GM12878 (cell line): ENCODE measurements at regions not wholly inside any gene's neighbourhood (a gene's known extent, or its start where the extent isn't known, plus 50 kb on each side); places are given as distances from the start of the nearest gene placed in this dataset.

Experiments used
- ATAC-seq: fragments of 200-7000 bp; cut with Tn5 transposase; 3 replicates; pipeline ENCODE4 v1.9.1; 2020; ENCODE audit warnings: mild to moderate bottlenecking, moderate library complexity
- BruUV-seq: library from RNA; stranded (reverse); fragments of 400-500 nt; replicated peaks from 2 replicates; lab custom pipeline; 2021; lab: Mats Ljungman, UMichigan
- CTCF ChIA-PET: fragments of 300-600 bp; sonication (Branson Sonifier 250); formaldehyde crosslinking; extraction: SDS; loops from one replicate; lab custom pipeline; 2021; ENCODE audit warnings: inconsistent platforms; lab: Yijun Ruan, JAX
- POLR2A ChIA-PET: fragments of 350-600 bp; formaldehyde crosslinking; extraction: SDS; loops from one replicate; lab custom pipeline; 2021; ENCODE audit warnings: inconsistent platforms; lab: Charles Lee
- RAD21 ChIA-PET: fragments of 300-600 bp; sonication (Branson Sonifier 250); formaldehyde crosslinking; loops from one replicate; lab custom pipeline; 2023; ENCODE audit warnings: antibody characterized with exemption; ENCODE audit not compliant: unreplicated experiment; lab: Charles Lee
- SMC1A ChIA-PET: fragments of 300-600 bp; sonication (Branson Sonifier 250); formaldehyde crosslinking; loops from one replicate; lab custom pipeline; 2023; ENCODE audit not compliant: unreplicated experiment, uncharacterized antibody; lab: Charles Lee
- DNase-seq: peaks from one replicate; pipeline ENCODE4 v3.0.0-alpha.2; 2011; ENCODE audit warnings: low read depth, low spot score
- FAIRE-seq: peaks from 3 replicates; lab custom pipeline; 2011; peaks lifted over from hg19 to GRCh38; lab: Jason Lieb, UNC
- H2AFZ ChIP-seq: 2 replicates; pipeline ENCODE4 v1.6.0; 2011; ENCODE audit warnings: low read depth, low read length, control low read depth; ENCODE audit not compliant: control insufficient read depth
- H3K27ac ChIP-seq: 2 replicates; pipeline ENCODE4 v1.5.1; 2011; ENCODE audit warnings: control low read depth; ENCODE audit not compliant: control insufficient read depth, insufficient read depth
- H3K27me3 ChIP-seq, 2 experiments: replicated peaks in 1 of 2; 2 replicates each; pipeline versions ENCODE4 v1.6.0 to v1.6.1; 2011; ENCODE audit warnings: low read length in 1 of 2; ENCODE audit not compliant: control insufficient read depth in 2 of 2, insufficient read depth in 2 of 2
- H3K36me3 ChIP-seq, 2 experiments: 2 replicates each; pipeline ENCODE4 v1.5.1; 2011; ENCODE audit warnings: low read length in 1 of 2; ENCODE audit not compliant: control insufficient read depth in 2 of 2, insufficient read depth in 2 of 2
- H3K4me1 ChIP-seq: 2 replicates; pipeline ENCODE4 v1.6.1; 2011; ENCODE audit warnings: mild to moderate bottlenecking, low read length, moderate library complexity, mixed read lengths; ENCODE audit not compliant: control insufficient read depth, insufficient read depth
- H3K4me2 ChIP-seq: 2 replicates; pipeline ENCODE4 v1.6.0; 2011; ENCODE audit warnings: control low read depth; ENCODE audit not compliant: control insufficient read depth, insufficient read depth
- H3K4me3 ChIP-seq: fragments of 200-600 bp; sonication (generic); 2 replicates; pipeline ENCODE4 v1.5.1; 2016
- H3K79me2 ChIP-seq: 2 replicates; pipeline ENCODE4 v1.6.0; 2011; ENCODE audit warnings: low read length; ENCODE audit not compliant: control insufficient read depth, insufficient read depth
- H3K9ac ChIP-seq: 2 replicates; pipeline ENCODE4 v1.8.0; 2011; ENCODE audit warnings: low read length, control low read depth, mixed read lengths; ENCODE audit not compliant: control insufficient read depth, insufficient read depth
- H3K9me3 ChIP-seq: replicated peaks from 3 replicates; pipeline ENCODE4 v1.5.1; 2011; ENCODE audit warnings: mild to moderate bottlenecking, low read length; ENCODE audit not compliant: control insufficient read depth, insufficient read depth
- H4K20me1 ChIP-seq: 2 replicates; pipeline ENCODE4 v1.6.0; 2011; ENCODE audit not compliant: control insufficient read depth, insufficient read depth
- BCL11A ChIP-seq: IDR thresholded peaks from 2 replicates; pipeline ENCODE4 v1.6.1; 2011; ENCODE audit warnings: low read depth, low read length
- BCL3 ChIP-seq: IDR thresholded peaks from 2 replicates; pipeline ENCODE4 v1.6.1; 2011; ENCODE audit warnings: borderline replicate concordance, low read depth, mild to moderate bottlenecking, moderate library complexity, low read length; ENCODE audit not compliant: insufficient read depth, poor library complexity, severe bottlenecking
- BRCA1 ChIP-seq: IDR thresholded peaks from 2 replicates; pipeline ENCODE4 v1.6.1; 2011; ENCODE audit warnings: low read depth, low read length, improper control_type of control experiment
- ETV6 ChIP-seq, 2 experiments: fragments of 450-650 bp in 1 of 2; IDR thresholded peaks in 1 of 2; conservative IDR thresholded peaks in 1 of 2; 2 replicates each; pipeline ENCODE4 v1.6.1; 2014; ENCODE audit warnings: antibody characterized with exemption in 1 of 2, borderline replicate concordance in 1 of 2, low read depth in 1 of 2, mild to moderate bottlenecking in 1 of 2, moderate library complexity in 1 of 2
- IRF5 ChIP-seq: fragments of 450-650 bp; IDR thresholded peaks from 2 replicates; pipeline ENCODE4 v1.6.1; 2017; ENCODE audit warnings: borderline replicate concordance
- KAT2A ChIP-seq: conservative IDR thresholded peaks from 2 replicates; pipeline ENCODE4 v1.6.1; 2011; ENCODE audit warnings: low read depth, low read length; ENCODE audit not compliant: control insufficient read depth
- MTA3 ChIP-seq: IDR thresholded peaks from 2 replicates; pipeline ENCODE4 v1.6.1; 2012; ENCODE audit warnings: low read length, inconsistent platforms, borderline replicate concordance
- RAD21 ChIP-seq: IDR thresholded peaks from 2 replicates; pipeline ENCODE4 v1.6.1; 2011; ENCODE audit warnings: mild to moderate bottlenecking, low read depth, low read length, moderate library complexity; ENCODE audit not compliant: insufficient read depth
- SMAD5 ChIP-seq: IDR thresholded peaks from 2 replicates; pipeline ENCODE4 v1.6.1; 2016; ENCODE audit warnings: antibody characterized with exemption, low read depth
- SMARCA5 ChIP-seq: fragments of 450-650 bp; IDR thresholded peaks from 2 replicates; pipeline ENCODE4 v1.6.1; 2017; ENCODE audit warnings: mild to moderate bottlenecking
- TCF3 ChIP-seq: IDR thresholded peaks from 2 replicates; pipeline ENCODE4 v1.6.1; 2012; ENCODE audit warnings: low read depth, mild to moderate bottlenecking, low read length, borderline replicate concordance; ENCODE audit not compliant: insufficient read depth
- WRNIP1 ChIP-seq: IDR thresholded peaks from 2 replicates; pipeline ENCODE4 v1.6.1; 2011; ENCODE audit warnings: low read depth, low read length, improper control_type of control experiment, borderline replicate concordance
- WGBS: methylation state at CpG from one replicate; pipeline ENCODE4 v1.1.6; 2016; ENCODE audit warnings: low lambda C conversion rate; ENCODE audit not compliant: insufficient replicate concordance, insufficient coverage; ENCODE audit errors: missing lambda C conversion rate; 5-methylcytosine and 5-hydroxymethylcytosine counted together
- in situ Hi-C: fragments of 300-500 bp; cut with MboI; formaldehyde crosslinking; loops from 9 replicates; pipeline ENCODE4 v1.14.3; 2018; ENCODE audit warnings: mixed read lengths
- intact Hi-C: fragments of 100-400 bp; cut with micrococcal nuclease; formaldehyde crosslinking; loops from one replicate; pipeline ENCODE4 v1.14.2; 2022; ENCODE audit not compliant: unreplicated experiment
- TF ChIP-seq, protein P1 (sequence below): IDR thresholded peaks from 2 replicates; pipeline ENCODE4 v1.6.1; 2012; ENCODE audit warnings: low read depth, low read length, improper control_type of control experiment

DNA sequence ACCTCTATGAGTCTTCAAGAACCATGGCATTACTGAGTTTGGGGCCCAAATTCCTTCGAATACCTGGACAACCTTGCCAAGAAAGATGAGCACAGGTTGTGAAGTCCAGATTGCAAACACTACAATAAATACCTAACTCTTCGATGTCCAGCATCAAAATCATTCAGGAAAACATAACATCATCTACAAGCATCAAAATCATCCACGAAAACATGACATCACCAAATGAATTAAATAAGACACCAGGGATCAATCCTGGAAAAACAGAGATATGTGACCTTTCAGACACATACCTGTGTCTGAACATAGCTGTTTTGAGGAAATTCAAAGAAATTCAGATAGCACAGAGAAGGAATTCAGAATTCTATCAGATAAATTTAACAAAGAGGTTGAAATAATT is 262.0 kb upstream of the KITLG start:
- intact Hi-C loops = no loop called here
- Histone ChIP-seq H3K4me3 (no peak overlapping the region), H3K9me3 (no peaks in the 10 kb centered on the region; the same call in 2 of the 3 replicates), H3K9ac (no peak overlapping the region), H2AFZ (no peak overlapping the region), H3K4me1 (no peaks in the 10 kb centered on the region), H3K36me3 (no peaks in the 10 kb centered on the region), H3K79me2 (no peaks in the 10 kb centered on the region)
- CTCF ChIA-PET = interaction anchor here (0.7 kb wide), 1 partner anchor 38 kb away, joined by 3 read pairs; no protein-coding TSS in a partner anchor
- ATAC-seq = no peak
- BruUV-seq = no TSS peak
- RAD21 ChIA-PET = no interaction called here
- POLR2A ChIA-PET = no interaction called here
- TF ChIP-seq, protein P1, sequence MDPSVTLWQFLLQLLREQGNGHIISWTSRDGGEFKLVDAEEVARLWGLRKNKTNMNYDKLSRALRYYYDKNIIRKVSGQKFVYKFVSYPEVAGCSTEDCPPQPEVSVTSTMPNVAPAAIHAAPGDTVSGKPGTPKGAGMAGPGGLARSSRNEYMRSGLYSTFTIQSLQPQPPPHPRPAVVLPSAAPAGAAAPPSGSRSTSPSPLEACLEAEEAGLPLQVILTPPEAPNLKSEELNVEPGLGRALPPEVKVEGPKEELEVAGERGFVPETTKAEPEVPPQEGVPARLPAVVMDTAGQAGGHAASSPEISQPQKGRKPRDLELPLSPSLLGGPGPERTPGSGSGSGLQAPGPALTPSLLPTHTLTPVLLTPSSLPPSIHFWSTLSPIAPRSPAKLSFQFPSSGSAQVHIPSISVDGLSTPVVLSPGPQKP = no peak
- TF ChIP-seq MTA3 (no peak), BCL3 (no peak), KAT2A (no peak), TCF3 (no peak), SMAD5 (no peak), BRCA1 (no peak), SMARCA5 (no peak), IRF5 (no peak), ETV6 (conservative IDR thresholded peaks at IDR 0.05 in 1 of 2, IDR thresholded peaks at IDR 0.05 in 1 of 2; ENCODE audit: borderline replicate concordance in 1 of 2, low read depth in 1 of 2) (no peak), RAD21 (no peak), BCL11A (no peak), WRNIP1 (no peak)
- TF ChIP-seq, all 136 proteins: peak for 0
- SMC1A ChIA-PET = no interaction called here
- in situ Hi-C loops = no loop called here
- DNase-seq = no peak
- Histone ChIP-seq H3K4me2 (no peak overlapping the region), H4K20me1 (no peaks in the 10 kb centered on the region), H3K27ac (no peak overlapping the region), H3K27me3 (no peaks in the 10 kb centered on the region)
- WGBS = 0% methylated on average over 3 of the region's 3 CpGs
- FAIRE-seq = no peak
